CD4-positive, alpha-beta T cell (primary cell): ENCODE measurements at regions not wholly inside any gene's neighbourhood (a gene's known extent, or its start where the extent isn't known, plus 50 kb on each side); places are given as distances from the start of the nearest gene placed in this dataset.

Experiments
- ATAC-seq: fragments of 200-7000 bp; cut with Tn5 transposase; one replicate; pipeline ENCODE4 v1.10.0; 2022; ENCODE audit warnings: mild to moderate bottlenecking; ENCODE audit not compliant: poor library complexity
- CTCF ChIA-PET: fragments of 350-600 bp; sonication (Branson Sonifier 250); formaldehyde crosslinking; loops from one replicate; lab custom pipeline; 2021; ENCODE audit warnings: antibody characterized with exemption, inconsistent platforms; lab: Charles Lee
- POLR2A ChIA-PET: fragments of 350-600 bp; sonication (Branson Sonifier 250); formaldehyde crosslinking; loops from one replicate; lab custom pipeline; 2021; ENCODE audit warnings: antibody characterized with exemption, inconsistent platforms; lab: Charles Lee
- DNase-seq, 14 experiments: peaks; one replicate each; pipeline ENCODE4 v3.0.0-alpha.2; 2013 to 2020; ENCODE audit warnings: mixed read lengths in 2 of 14
- H3K27ac ChIP-seq, 2 donors: one replicate each; pipeline versions ENCODE4 v1.5.1 to v1.7.0; 2013; ENCODE audit warnings: low read length in 2 of 2, low read depth in 1 of 2, mild to moderate bottlenecking in 1 of 2
- H3K27me3 ChIP-seq, 2 experiments: 1 replicate in 1 of 2; 2 replicates in 1 of 2; pipeline versions ENCODE4 v1.6.1 to v1.7.0; 2013; ENCODE audit warnings: low read length in 2 of 2, control low read depth in 1 of 2, mild to moderate bottlenecking in 1 of 2, moderate library complexity in 1 of 2; ENCODE audit not compliant: insufficient read depth in 2 of 2, control insufficient read depth in 1 of 2
- H3K36me3 ChIP-seq: one replicate; pipeline ENCODE4 v1.6.1; 2013; ENCODE audit warnings: low read length, control low read depth; ENCODE audit not compliant: insufficient read depth
- H3K4me1 ChIP-seq: one replicate; pipeline ENCODE4 v1.6.1; 2013; ENCODE audit warnings: low read length, control low read depth; ENCODE audit not compliant: insufficient read depth
- H3K4me3 ChIP-seq: one replicate; pipeline ENCODE4 v1.5.1; 2013; ENCODE audit warnings: mild to moderate bottlenecking, low read length, moderate library complexity
- H3K9me3 ChIP-seq, 2 experiments: 1 replicate in 1 of 2; 2 replicates in 1 of 2; pipeline versions ENCODE4 v1.6.1 to v1.7.0; 2013; ENCODE audit warnings: low read length in 2 of 2, mild to moderate bottlenecking in 2 of 2, control low read depth in 1 of 2, moderate library complexity in 1 of 2; ENCODE audit not compliant: control insufficient read depth in 1 of 2, insufficient read depth in 1 of 2
- H3K27ac Mint-ChIP-seq: one replicate; pipeline ENCODE4 v1.8.0; 2020; ENCODE audit warnings: mixed read lengths
- H3K27me3 Mint-ChIP-seq: one replicate; pipeline ENCODE4 v1.8.0; 2021; ENCODE audit warnings: mixed read lengths
- H3K36me3 Mint-ChIP-seq: one replicate; pipeline ENCODE4 v1.8.0; 2021; ENCODE audit warnings: low read depth, mixed read lengths
- H3K4me1 Mint-ChIP-seq: one replicate; pipeline ENCODE4 v1.8.0; 2021; ENCODE audit warnings: low read depth, mixed read lengths
- H3K4me3 Mint-ChIP-seq: one replicate; pipeline ENCODE4 v1.8.0; 2020; ENCODE audit warnings: mild to moderate bottlenecking, mixed read lengths
- H3K9me3 Mint-ChIP-seq: one replicate; pipeline ENCODE4 v1.8.0; 2020; ENCODE audit warnings: mixed read lengths
- CTCF ChIP-seq: fragments of 200-600 bp; IDR thresholded peaks from one replicate; pipeline ENCODE4 v1.8.0; 2022; ENCODE audit warnings: antibody characterized with exemption, mild to moderate bottlenecking
- intact Hi-C, 2 experiments: fragments of 100-400 bp; cut with DNase I in 1 of 2; cut with micrococcal nuclease in 1 of 2; formaldehyde crosslinking; loops; one replicate each; pipeline versions ENCODE4 v1.15.1 to v1.9.0; 2023 to 2025; cut with DNase I, micrococcal nuclease

- Mint-ChIP-seq H3K4me1 (peaks cover 21% of the 10 kb centered on the region), H3K27me3 (no peaks in the 10 kb centered on the region), H3K4me3 (peak overlapping the region; percentile 76), H3K36me3 (peaks cover 5% of the 10 kb centered on the region), H3K27ac (no peak overlapping the region), H3K9me3 (peaks cover 10% of the 10 kb centered on the region)
- TF ChIP-seq CTCF, result no peak
- Histone ChIP-seq H3K9me3 (peaks cover 25 to 32% of the 10 kb centered on the region in 2 experiments), H3K4me3 (no peak overlapping the region), H3K27ac (no peak overlapping the region), H3K36me3 (no peaks in the 10 kb centered on the region), H3K27me3 (no peaks in the 10 kb centered on the region), H3K4me1 (peaks cover 29% of the 10 kb centered on the region)
- intact Hi-C loops, result loop anchor here in 1 of 2 experiments (5.0 to 10.0 kb wide), 6 partner anchors 218 to 1369 kb away; partner anchors contain the start of genes CDK5, FASTK, REPIN1 and SLC4A2
- CTCF ChIA-PET, result no interaction called here
- POLR2A ChIA-PET, result interaction anchor here (0.8 kb wide), 1 partner anchor 9 kb away, joined by 3 read pairs; no protein-coding TSS in a partner anchor
- DNase-seq (no peak), ATAC-seq (no peak)
Observed at GRCh38 chr7:149713061-149713730, 60.2 kb downstream of the ZNF467 start.

- H3K4me3 ChIP-seq, result no peak overlapping the region
- intact Hi-C loops, result no loop called here
- Mint-ChIP-seq H3K9me3 (peaks cover 10% of the 10 kb centered on the region), H3K27ac (no peak overlapping the region), H3K4me1 (no peaks in the 10 kb centered on the region), H3K36me3 (peaks cover 5% of the 10 kb centered on the region), H3K27me3 (peaks cover 13% of the 10 kb centered on the region), H3K4me3 (no peak overlapping the region)
- H3K27me3 ChIP-seq, result peaks cover 0 to 3% of the 10 kb centered on the region in 2 experiments
- POLR2A ChIA-PET, result interaction anchor here (0.5 kb wide), 1 partner anchor 64 kb away, joined by 4 read pairs; no protein-coding TSS in a partner anchor
- ATAC-seq (no peak), DNase-seq (no peak)
- peaks cover 20 to 25% of the 10 kb centered on the region in 2 experiments for H3K9me3 ChIP-seq
- no peaks in the 10 kb centered on the region for H3K4me1 ChIP-seq
- CTCF ChIA-PET, result interaction anchor here (0.6 kb wide), 1 partner anchor 62 kb away, joined by 4 read pairs; no protein-coding TSS in a partner anchor
- TF ChIP-seq CTCF, result no peak
- H3K27ac ChIP-seq, result no peak overlapping the region
- no peaks in the 10 kb centered on the region for H3K36me3 ChIP-seq
Observed at GRCh38 chr7:149708026-149708425, 65.4 kb downstream of the ZNF467 start.

GRCh38 chr7:149707448-149707886 lies 65.9 kb downstream of the ZNF467 start:
- peaks cover 5% of the 10 kb centered on the region for H3K36me3 Mint-ChIP-seq
- POLR2A ChIA-PET, result no interaction called here

More at GRCh38 chr7:149707448-149707886, 65.9 kb downstream of the ZNF467 start:
- ATAC-seq (no peak), DNase-seq (no peak)
- H3K9me3 Mint-ChIP-seq, result peaks cover 10% of the 10 kb centered on the region
- no peak overlapping the region for H3K27ac Mint-ChIP-seq
- no peak overlapping the region for H3K27ac ChIP-seq
- H3K4me1 Mint-ChIP-seq, result no peaks in the 10 kb centered on the region
- TF ChIP-seq CTCF, result no peak
- H3K4me1 ChIP-seq, result no peaks in the 10 kb centered on the region
- intact Hi-C loops, result no loop called here
- H3K27me3 Mint-ChIP-seq, result peaks cover 18% of the 10 kb centered on the region
- no peak overlapping the region for H3K4me3 Mint-ChIP-seq
- H3K27me3 ChIP-seq, result peaks cover 0 to 3% of the 10 kb centered on the region in 2 experiments
- H3K4me3 ChIP-seq, result no peak overlapping the region
- peaks cover 18 to 25% of the 10 kb centered on the region in 2 experiments for H3K9me3 ChIP-seq
- H3K36me3 ChIP-seq, result no peaks in the 10 kb centered on the region
- CTCF ChIA-PET, result no interaction called here
